HepG2 (cell line): ENCODE measurements at regions not wholly inside any gene's neighbourhood (a gene's known extent, or its start where the extent isn't known, plus 50 kb on each side); places are given as distances from the start of the nearest gene placed in this dataset.

Experiments used
- ATAC-seq: fragments of 200-7000 bp; cut with Tn5 transposase; 3 replicates; pipeline ENCODE4 v1.9.1; 2020; ENCODE audit warnings: mild to moderate bottlenecking, moderate library complexity
- BruUV-seq: library from RNA; stranded (reverse); fragments of 400-500 nt; replicated peaks from 2 replicates; lab custom pipeline; 2021; lab: Mats Ljungman, UMichigan
- CTCF ChIA-PET: fragments of 300-600 bp; formaldehyde crosslinking; extraction: SDS; loops from one replicate; lab custom pipeline; 2021; ENCODE audit warnings: low total read pairs, inconsistent platforms, low intra/inter-chr PET ratio; lab: Yijun Ruan, JAX
- POLR2A ChIA-PET: fragments of 350-600 bp; sonication (Branson Sonifier 250); formaldehyde crosslinking; loops from one replicate; lab custom pipeline; 2020; ENCODE audit warnings: antibody characterized with exemption, inconsistent platforms; lab: Yijun Ruan, JAX
- DNase-seq: peaks from one replicate; pipeline ENCODE4 v3.0.0-alpha.2; 2015; ENCODE audit warnings: low spot score
- FAIRE-seq: peaks from 3 replicates; lab custom pipeline; 2011; peaks lifted over from hg19 to GRCh38; lab: Jason Lieb, UNC
- H2AFZ ChIP-seq: one replicate; pipeline ENCODE4 v1.6.1; 2011; ENCODE audit warnings: low read length, inconsistent platforms
- H3K27ac ChIP-seq: fragments of 300-600 bp; 3 replicates; pipeline ENCODE4 v1.8.0; 2011; ENCODE audit warnings: mixed run types, mild to moderate bottlenecking, mixed read lengths, low read length, inconsistent platforms; ENCODE audit not compliant: insufficient read depth; ENCODE audit errors: extremely low read length
- H3K27me3 ChIP-seq, 2 experiments: fragments of 200-600 bp in 1 of 2; 2 replicates in 1 of 2; 3 replicates in 1 of 2; pipeline versions ENCODE4 v1.6.0 to v1.8.0; 2011; ENCODE audit warnings: low read length in 2 of 2, mild to moderate bottlenecking in 2 of 2, moderate library complexity in 2 of 2, inconsistent platforms in 1 of 2; ENCODE audit not compliant: insufficient read depth in 2 of 2, control insufficient read depth in 1 of 2
- H3K36me3 ChIP-seq, 2 experiments: fragments of 200-600 bp in 1 of 2; replicated peaks in 1 of 2; 2 replicates in 1 of 2; 3 replicates in 1 of 2; pipeline versions ENCODE4 v1.5.1 to v1.8.0; 2011; ENCODE audit warnings: low read length in 2 of 2, inconsistent platforms in 1 of 2; ENCODE audit not compliant: insufficient read depth in 2 of 2, control insufficient read depth in 1 of 2
- H3K4me1 ChIP-seq: 2 replicates; pipeline ENCODE4 v1.5.1; 2012; ENCODE audit warnings: low read length, inconsistent platforms; ENCODE audit not compliant: insufficient read depth
- H3K4me2 ChIP-seq: 2 replicates; pipeline ENCODE4 v1.6.0; 2011; ENCODE audit warnings: low read depth, low read length, inconsistent platforms
- H3K4me3 ChIP-seq, 3 experiments: fragments of 200-600 bp in 1 of 3; sonication (generic), shearing (Covaris generic) in 1 of 3; replicated peaks in 1 of 3; 2 replicates each; pipeline ENCODE4 v1.5.1; 2011 to 2016; ENCODE audit warnings: low read length in 3 of 3, inconsistent platforms in 2 of 3, low read depth in 2 of 3, mild to moderate bottlenecking in 2 of 3, control low read depth in 1 of 3, mixed read lengths in 1 of 3; ENCODE audit not compliant: insufficient read depth in 1 of 3
- H3K79me2 ChIP-seq: one replicate; pipeline ENCODE4 v1.6.1; 2011; ENCODE audit warnings: low read length, inconsistent platforms; ENCODE audit not compliant: insufficient read depth
- H3K9ac ChIP-seq: 2 replicates; pipeline ENCODE4 v1.6.0; 2011; ENCODE audit warnings: mild to moderate bottlenecking, low read depth, low read length, inconsistent platforms; ENCODE audit not compliant: insufficient read depth
- H3K9me3 ChIP-seq: 2 replicates; pipeline ENCODE4 v1.5.1; 2012; ENCODE audit warnings: mild to moderate bottlenecking, low read length
- H4K20me1 ChIP-seq: 2 replicates; pipeline ENCODE4 v1.6.0; 2011; ENCODE audit warnings: inconsistent platforms, mild to moderate bottlenecking, low read length, moderate library complexity; ENCODE audit not compliant: insufficient read depth
- CC2D1A ChIP-seq: sonication (generic); formaldehyde crosslinking; IDR thresholded peaks from 2 replicates; pipeline ENCODE4 v1.8.1; 2023; ENCODE audit warnings: mild to moderate bottlenecking, missing genetic modification reagents
- CEBPZ ChIP-seq: IDR thresholded peaks from 2 replicates; pipeline ENCODE4 v1.6.1; 2012; ENCODE audit warnings: low read length, improper control_type of control experiment
- KDM2A ChIP-seq: sonication (generic); formaldehyde crosslinking; IDR thresholded peaks from 2 replicates; pipeline ENCODE4 v1.4.0; 2020; ENCODE audit warnings: low read depth, missing genetic modification reagents, borderline replicate concordance
- PHF8 ChIP-seq: sonication (generic); formaldehyde crosslinking; IDR thresholded peaks from 2 replicates; pipeline ENCODE4 v1.5.0; 2020; ENCODE audit warnings: missing genetic modification reagents
- SCMH1 ChIP-seq: sonication (generic); formaldehyde crosslinking; IDR thresholded peaks from 2 replicates; pipeline ENCODE4 v1.9.0; 2021; ENCODE audit warnings: missing genetic modification reagents, mild to moderate bottlenecking, borderline replicate concordance
- ZBTB10 ChIP-seq: sonication (generic); formaldehyde crosslinking; IDR thresholded peaks from 2 replicates; pipeline ENCODE4 v1.4.0; 2020; ENCODE audit warnings: missing genetic modification reagents, borderline replicate concordance
- ZFAT ChIP-seq: sonication (generic); formaldehyde crosslinking; conservative IDR thresholded peaks from 2 replicates; pipeline ENCODE4 v1.8.1; 2023; ENCODE audit warnings: missing genetic modification reagents, inconsistent platforms
- ZNF775 ChIP-seq: sonication (generic); formaldehyde crosslinking; IDR thresholded peaks from 2 replicates; pipeline ENCODE4 v1.4.0; 2020; ENCODE audit warnings: missing genetic modification reagents, mild to moderate bottlenecking, moderate library complexity, borderline replicate concordance
- ZSCAN9 ChIP-seq: IDR thresholded peaks from 2 replicates; pipeline ENCODE4 v1.6.1; 2016; ENCODE audit warnings: borderline replicate concordance
- WGBS: methylation state at CpG from one replicate; pipeline ENCODE4 v1.1.6; 2017; ENCODE audit warnings: low lambda C conversion rate; 5-methylcytosine and 5-hydroxymethylcytosine counted together
- in situ Hi-C: cut with HindIII; loops from 2 replicates; pipeline ENCODE4 v1.10.0; 2017; ENCODE audit warnings: low pct_unique_long_range_greater_than_20kb; ENCODE audit not compliant: extremely low pct_ligation_motif_present
- intact Hi-C: fragments of 100-400 bp; cut with micrococcal nuclease; formaldehyde crosslinking; loops from one replicate; pipeline ENCODE4 v1.10.0; 2022; ENCODE audit not compliant: unreplicated experiment
- TF ChIP-seq, protein P1 (sequence below): sonication (generic); formaldehyde crosslinking; IDR thresholded peaks from 2 replicates; pipeline ENCODE4 v1.4.0; 2020; ENCODE audit warnings: missing genetic modification reagents, low read depth, mild to moderate bottlenecking, borderline replicate concordance

DNA sequence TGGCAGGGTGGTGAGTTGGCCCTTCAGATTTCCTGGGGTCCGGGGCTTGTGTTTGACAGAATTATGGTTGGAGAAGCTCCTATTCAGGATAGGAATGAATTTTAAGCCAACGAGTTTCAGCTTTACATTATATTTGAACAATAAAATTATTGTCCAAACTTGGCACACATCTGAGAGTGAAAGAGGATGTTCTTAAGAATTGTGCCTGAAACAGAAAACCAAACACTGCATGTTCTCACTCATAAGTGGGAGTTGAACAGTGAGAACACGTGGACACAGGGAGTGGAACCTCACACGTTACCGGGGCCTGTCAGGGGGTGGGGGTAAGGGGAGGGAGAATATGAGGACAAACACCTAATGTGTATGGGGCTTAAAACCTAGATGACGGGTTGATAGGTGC, 111.8 kb upstream of the ACTBL2 start:
- DNase-seq (no peak), ATAC-seq (no peak), FAIRE-seq (no peak)
- WGBS = 2% methylated on average over 6 of the region's 6 CpGs
- CTCF ChIA-PET = no interaction called here
- Histone ChIP-seq H2AFZ (no peak overlapping the region), H3K4me1 (no peaks in the 10 kb centered on the region), H3K27ac (no peak overlapping the region), H3K4me2 (no peak overlapping the region), H3K9me3 (no peaks in the 10 kb centered on the region), H3K27me3 (peaks cover 0 to 3% of the 10 kb centered on the region in 2 experiments; a peak in 1 of 5 replicates), H4K20me1 (no peaks in the 10 kb centered on the region), H3K9ac (no peak overlapping the region), H3K4me3 (no peak overlapping the region), H3K79me2 (no peaks in the 10 kb centered on the region), H3K36me3 (no peaks in the 10 kb centered on the region)
- BruUV-seq = no TSS peak
- intact Hi-C loops = no loop called here
- no peak for TF ChIP-seq ZFAT (CRISPR knock-in tag)
- no peak for TF ChIP-seq ZNF775 (CRISPR knock-in tag)
- TF ChIP-seq ZSCAN9 (CRISPR knock-in tag) = no peak
- TF ChIP-seq KDM2A = no peak
- TF ChIP-seq SCMH1 = no peak
- no peak for TF ChIP-seq PHF8 (CRISPR knock-in tag)
- TF ChIP-seq CC2D1A (CRISPR knock-in tag) = no peak
- TF ChIP-seq, protein P1, sequence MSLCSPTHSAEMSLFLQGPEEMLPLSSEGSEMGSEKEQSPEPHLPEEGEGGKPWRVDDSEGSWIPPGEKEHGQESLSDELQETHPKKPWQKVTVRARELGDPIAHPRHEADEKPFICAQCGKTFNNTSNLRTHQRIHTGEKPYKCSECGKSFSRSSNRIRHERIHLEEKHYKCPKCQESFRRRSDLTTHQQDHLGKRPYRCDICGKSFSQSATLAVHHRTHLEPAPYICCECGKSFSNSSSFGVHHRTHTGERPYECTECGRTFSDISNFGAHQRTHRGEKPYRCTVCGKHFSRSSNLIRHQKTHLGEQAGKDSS = no peak
- TF ChIP-seq CEBPZ = no peak
- TF ChIP-seq ZBTB10 (CRISPR knock-in tag) = no peak
- in situ Hi-C loops = no loop called here
- POLR2A ChIA-PET = no interaction called here
